ENCODE measurements at regions not wholly inside any gene's neighbourhood (a gene's known extent, or its start where the extent isn't known, plus 50 kb on each side); places are given as distances from the start of the nearest gene placed in this dataset.
A peak's percentile ranks its signal among the peaks of the same experiment; 100 is the strongest.

DNA sequence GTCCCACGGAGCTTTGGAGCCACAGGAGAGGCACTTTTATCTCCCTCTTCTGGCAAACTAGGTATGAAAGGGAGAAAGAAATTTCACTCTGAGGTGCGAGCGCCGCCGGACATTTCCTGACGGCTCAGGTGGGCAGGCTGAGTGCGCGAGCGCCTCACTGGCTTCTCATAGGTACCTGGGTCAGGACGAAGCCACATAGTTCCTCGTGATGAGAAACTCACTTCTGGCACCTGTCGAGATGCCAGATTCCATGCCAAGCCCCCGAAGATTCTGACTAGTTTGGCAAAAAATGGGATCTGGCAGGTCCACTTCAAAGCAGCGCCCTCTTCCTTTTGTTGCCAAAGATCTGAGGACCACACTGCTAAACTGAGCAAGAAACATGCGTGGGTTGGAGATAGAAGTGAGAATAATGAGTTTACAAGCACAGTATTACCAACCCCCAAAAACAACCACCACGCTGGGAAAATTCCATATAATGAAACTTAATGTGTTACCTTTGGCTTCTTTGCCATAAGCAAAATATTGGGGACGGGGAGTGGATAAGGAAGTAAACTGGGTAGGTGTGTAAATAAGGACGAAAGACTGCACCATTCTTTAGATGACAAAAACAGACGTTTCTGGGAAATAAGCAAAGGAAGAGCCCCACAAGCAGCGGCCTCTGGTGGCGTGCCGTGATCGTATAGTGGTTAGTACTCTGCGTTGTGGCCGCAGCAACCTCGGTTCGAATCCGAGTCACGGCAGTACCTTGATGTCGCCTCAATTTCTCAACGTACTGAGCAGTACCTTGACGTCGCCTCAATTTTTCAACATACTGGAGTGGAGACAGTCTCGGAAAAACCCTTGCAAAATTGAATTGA lies 89.8 kb upstream of the PRSS16 start (continued):
- TF ChIP-seq LCORL (IDR thresholded peaks at IDR 0.05) (no peak), LCORL (CRISPR knock-in tag; IDR thresholded peaks at IDR 0.05) (peak; percentile 16; the same call in 1 of the 2 replicates), ADNP (CRISPR knock-in tag; IDR thresholded peaks at IDR 0.05) (0 out of 2 replicates have a peak, but pooled peaks have one; percentile 62), ZSCAN12 (CRISPR knock-in tag; IDR thresholded peaks at IDR 0.05) (no peak), ZNF792 (CRISPR knock-in tag; IDR thresholded peaks at IDR 0.05) (no peak), ZNF841 (CRISPR knock-in tag; IDR thresholded peaks at IDR 0.05; ENCODE audit: borderline replicate concordance) (no peak), ZNF7 (CRISPR knock-in tag; IDR thresholded peaks at IDR 0.05) (no peak), SIN3A (IDR thresholded peaks at IDR 0.05; ENCODE audit: borderline replicate concordance, low read depth, low read length) (no peak), ZMYM3 (CRISPR knock-in tag; IDR thresholded peaks at IDR 0.05) (peak; percentile 4; the same call in 1 of the 2 replicates), ZFP41 (CRISPR knock-in tag; IDR thresholded peaks at IDR 0.05; ENCODE audit: borderline replicate concordance) (no peak), ZNF761 (CRISPR knock-in tag; conservative IDR thresholded peaks at IDR 0.05) (0 out of 2 replicates have a peak, but pooled peaks have one; percentile 24), ARNT2 (CRISPR knock-in tag; IDR thresholded peaks at IDR 0.05; ENCODE audit: low read depth) (peak; percentile 34; the same call in 1 of the 2 replicates), ZNF615 (CRISPR knock-in tag; IDR thresholded peaks at IDR 0.05; ENCODE audit: borderline replicate concordance) (no peak), ZNF788 (CRISPR knock-in tag; IDR thresholded peaks at IDR 0.05; ENCODE audit: borderline replicate concordance) (no peak), CHD4 (IDR thresholded peaks at IDR 0.05; ENCODE audit: borderline replicate concordance, low read length) (peak; percentile 65; the same call in 1 of the 2 replicates)
- TF ChIP-seq, protein P1, sequence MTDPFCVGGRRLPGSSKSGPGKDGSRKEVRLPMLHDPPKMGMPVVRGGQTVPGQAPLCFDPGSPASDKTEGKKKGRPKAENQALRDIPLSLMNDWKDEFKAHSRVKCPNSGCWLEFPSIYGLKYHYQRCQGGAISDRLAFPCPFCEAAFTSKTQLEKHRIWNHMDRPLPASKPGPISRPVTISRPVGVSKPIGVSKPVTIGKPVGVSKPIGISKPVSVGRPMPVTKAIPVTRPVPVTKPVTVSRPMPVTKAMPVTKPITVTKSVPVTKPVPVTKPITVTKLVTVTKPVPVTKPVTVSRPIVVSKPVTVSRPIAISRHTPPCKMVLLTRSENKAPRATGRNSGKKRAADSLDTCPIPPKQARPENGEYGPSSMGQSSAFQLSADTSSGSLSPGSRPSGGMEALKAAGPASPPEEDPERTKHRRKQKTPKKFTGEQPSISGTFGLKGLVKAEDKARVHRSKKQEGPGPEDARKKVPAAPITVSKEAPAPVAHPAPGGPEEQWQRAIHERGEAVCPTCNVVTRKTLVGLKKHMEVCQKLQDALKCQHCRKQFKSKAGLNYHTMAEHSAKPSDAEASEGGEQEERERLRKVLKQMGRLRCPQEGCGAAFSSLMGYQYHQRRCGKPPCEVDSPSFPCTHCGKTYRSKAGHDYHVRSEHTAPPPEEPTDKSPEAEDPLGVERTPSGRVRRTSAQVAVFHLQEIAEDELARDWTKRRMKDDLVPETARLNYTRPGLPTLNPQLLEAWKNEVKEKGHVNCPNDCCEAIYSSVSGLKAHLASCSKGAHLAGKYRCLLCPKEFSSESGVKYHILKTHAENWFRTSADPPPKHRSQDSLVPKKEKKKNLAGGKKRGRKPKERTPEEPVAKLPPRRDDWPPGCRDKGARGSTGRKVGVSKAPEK (CRISPR knock-in tag; IDR thresholded peaks at IDR 0.05; ENCODE audit: borderline replicate concordance): peak; percentile 72; the same call in 1 of the 2 replicates
- TF ChIP-seq, protein P2, sequence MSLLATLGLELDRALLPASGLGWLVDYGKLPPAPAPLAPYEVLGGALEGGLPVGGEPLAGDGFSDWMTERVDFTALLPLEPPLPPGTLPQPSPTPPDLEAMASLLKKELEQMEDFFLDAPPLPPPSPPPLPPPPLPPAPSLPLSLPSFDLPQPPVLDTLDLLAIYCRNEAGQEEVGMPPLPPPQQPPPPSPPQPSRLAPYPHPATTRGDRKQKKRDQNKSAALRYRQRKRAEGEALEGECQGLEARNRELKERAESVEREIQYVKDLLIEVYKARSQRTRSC (CRISPR knock-in tag; IDR thresholded peaks at IDR 0.05; ENCODE audit: low read depth): no peak
- TF ChIP-seq, protein P3, sequence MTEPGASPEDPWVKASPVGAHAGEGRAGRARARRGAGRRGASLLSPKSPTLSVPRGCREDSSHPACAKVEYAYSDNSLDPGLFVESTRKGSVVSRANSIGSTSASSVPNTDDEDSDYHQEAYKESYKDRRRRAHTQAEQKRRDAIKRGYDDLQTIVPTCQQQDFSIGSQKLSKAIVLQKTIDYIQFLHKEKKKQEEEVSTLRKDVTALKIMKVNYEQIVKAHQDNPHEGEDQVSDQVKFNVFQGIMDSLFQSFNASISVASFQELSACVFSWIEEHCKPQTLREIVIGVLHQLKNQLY (CRISPR knock-in tag; IDR thresholded peaks at IDR 0.05): no peak
- TF ChIP-seq, protein P4, sequence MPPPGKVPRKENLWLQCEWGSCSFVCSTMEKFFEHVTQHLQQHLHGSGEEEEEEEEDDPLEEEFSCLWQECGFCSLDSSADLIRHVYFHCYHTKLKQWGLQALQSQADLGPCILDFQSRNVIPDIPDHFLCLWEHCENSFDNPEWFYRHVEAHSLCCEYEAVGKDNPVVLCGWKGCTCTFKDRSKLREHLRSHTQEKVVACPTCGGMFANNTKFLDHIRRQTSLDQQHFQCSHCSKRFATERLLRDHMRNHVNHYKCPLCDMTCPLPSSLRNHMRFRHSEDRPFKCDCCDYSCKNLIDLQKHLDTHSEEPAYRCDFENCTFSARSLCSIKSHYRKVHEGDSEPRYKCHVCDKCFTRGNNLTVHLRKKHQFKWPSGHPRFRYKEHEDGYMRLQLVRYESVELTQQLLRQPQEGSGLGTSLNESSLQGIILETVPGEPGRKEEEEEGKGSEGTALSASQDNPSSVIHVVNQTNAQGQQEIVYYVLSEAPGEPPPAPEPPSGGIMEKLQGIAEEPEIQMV (CRISPR knock-in tag; IDR thresholded peaks at IDR 0.05; ENCODE audit: low read depth): 0 out of 2 replicates have a peak, but pooled peaks have one; percentile 28
- TF ChIP-seq, protein P5, sequence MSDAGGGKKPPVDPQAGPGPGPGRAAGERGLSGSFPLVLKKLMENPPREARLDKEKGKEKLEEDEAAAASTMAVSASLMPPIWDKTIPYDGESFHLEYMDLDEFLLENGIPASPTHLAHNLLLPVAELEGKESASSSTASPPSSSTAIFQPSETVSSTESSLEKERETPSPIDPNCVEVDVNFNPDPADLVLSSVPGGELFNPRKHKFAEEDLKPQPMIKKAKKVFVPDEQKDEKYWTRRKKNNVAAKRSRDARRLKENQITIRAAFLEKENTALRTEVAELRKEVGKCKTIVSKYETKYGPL (CRISPR knock-in tag; IDR thresholded peaks at IDR 0.05): no peak
- TF ChIP-seq, protein P6, sequence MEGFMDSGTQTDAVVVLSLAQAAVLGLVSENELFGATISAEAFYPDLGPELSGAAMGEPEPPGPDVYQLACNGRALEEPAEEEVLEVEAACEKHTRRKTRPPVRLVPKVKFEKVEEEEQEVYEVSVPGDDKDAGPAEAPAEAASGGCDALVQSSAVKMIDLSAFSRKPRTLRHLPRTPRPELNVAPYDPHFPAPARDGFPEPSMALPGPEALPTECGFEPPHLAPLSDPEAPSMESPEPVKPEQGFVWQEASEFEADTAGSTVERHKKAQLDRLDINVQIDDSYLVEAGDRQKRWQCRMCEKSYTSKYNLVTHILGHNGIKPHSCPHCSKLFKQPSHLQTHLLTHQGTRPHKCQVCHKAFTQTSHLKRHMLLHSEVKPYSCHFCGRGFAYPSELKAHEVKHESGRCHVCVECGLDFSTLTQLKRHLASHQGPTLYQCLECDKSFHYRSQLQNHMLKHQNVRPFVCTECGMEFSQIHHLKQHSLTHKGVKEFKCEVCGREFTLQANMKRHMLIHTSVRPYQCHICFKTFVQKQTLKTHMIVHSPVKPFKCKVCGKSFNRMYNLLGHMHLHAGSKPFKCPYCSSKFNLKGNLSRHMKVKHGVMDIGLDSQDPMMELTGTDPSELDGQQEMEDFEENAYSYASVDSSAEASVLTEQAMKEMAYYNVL (CRISPR knock-in tag; IDR thresholded peaks at IDR 0.05; ENCODE audit: borderline replicate concordance): no peak

Data from HepG2 (cell line).